B cell (primary cell): ENCODE measurements at regions not wholly inside any gene's neighbourhood (a gene's known extent, or its start where the extent isn't known, plus 50 kb on each side); places are given as distances from the start of the nearest gene placed in this dataset.

Experiments used
- ATAC-seq: fragments of 200-7000 bp; cut with Tn5 transposase; one replicate; pipeline ENCODE4 v1.10.0; 2021; ENCODE audit warnings: low read depth, mild to moderate bottlenecking, moderate number of reproducible peaks, moderate library complexity
- CTCF ChIA-PET: fragments of 350-600 bp; sonication (Branson Sonifier 250); formaldehyde crosslinking; loops from one replicate; lab custom pipeline; 2021; ENCODE audit warnings: antibody characterized with exemption, inconsistent platforms; lab: Charles Lee
- POLR2A ChIA-PET: fragments of 350-600 bp; sonication (Branson Sonifier 250); formaldehyde crosslinking; loops from one replicate; lab custom pipeline; 2021; ENCODE audit warnings: antibody characterized with exemption; lab: Charles Lee
- DNase-seq: peaks from one replicate; pipeline ENCODE4 v3.0.0; 2013
- H2AFZ ChIP-seq: 2 replicates; pipeline ENCODE4 v1.6.1; 2012; ENCODE audit warnings: mild to moderate bottlenecking, low read depth, low read length; ENCODE audit not compliant: insufficient read depth, poor library complexity, severe bottlenecking
- H3K27ac ChIP-seq, 2 donors: 1 replicate in 1 of 2; 2 replicates in 1 of 2; pipeline ENCODE4 v1.5.1; 2012 to 2013; ENCODE audit warnings: low read length in 2 of 2, mild to moderate bottlenecking in 2 of 2, moderate library complexity in 1 of 2
- H3K27me3 ChIP-seq, 4 experiments: fragments of 200-600 bp in 1 of 4; sonication (generic) in 1 of 4; replicated peaks in 1 of 4; 1 replicate in 2 of 4; 2 replicates in 2 of 4; pipeline versions ENCODE4 v1.6.1 to v1.7.0; 2013 to 2016; ENCODE audit warnings: low read length in 3 of 4, mild to moderate bottlenecking in 2 of 4, mixed read lengths in 1 of 4, moderate library complexity in 1 of 4; ENCODE audit not compliant: insufficient read depth in 4 of 4, control insufficient read depth in 3 of 4; ENCODE audit errors: control extremely low read depth in 1 of 4
- H3K36me3 ChIP-seq, 2 experiments: replicated peaks in 1 of 2; 1 replicate in 1 of 2; 2 replicates in 1 of 2; pipeline versions ENCODE4 v1.6.1 to v1.7.1; 2013; ENCODE audit warnings: low read length in 1 of 2; ENCODE audit not compliant: insufficient read depth in 2 of 2, control insufficient read depth in 1 of 2; ENCODE audit errors: control extremely low read depth in 1 of 2, extremely low read depth in 1 of 2
- H3K4me1 ChIP-seq, 2 donors: fragments of 200-600 bp in 1 of 2; sonication (generic) in 1 of 2; 1 replicate in 1 of 2; 2 replicates in 1 of 2; pipeline versions ENCODE4 v1.5.1 to v1.6.1; 2013 to 2017; ENCODE audit warnings: low read length in 2 of 2; ENCODE audit not compliant: control insufficient read depth in 2 of 2, insufficient read depth in 2 of 2
- H3K4me2 ChIP-seq: replicated peaks from 2 replicates; pipeline ENCODE3; 2012; ENCODE audit warnings: mild to moderate bottlenecking, low read depth, low read length; ENCODE audit not compliant: poor library complexity, severe bottlenecking
- H3K4me3 ChIP-seq, 5 experiments: fragments of 200-600 bp in 1 of 5; sonication (generic) in 1 of 5; 1 replicate in 3 of 5; 2 replicates in 2 of 5; pipeline versions ENCODE4 v1.5.1 to v1.7.0; 2011 to 2016; ENCODE audit warnings: low read length in 4 of 5, mild to moderate bottlenecking in 4 of 5, low read depth in 2 of 5, control low read depth in 1 of 5, moderate library complexity in 1 of 5; ENCODE audit not compliant: insufficient read depth in 1 of 5; ENCODE audit errors: control extremely low read depth in 1 of 5, extremely low read depth in 1 of 5
- H3K79me2 ChIP-seq: fragments of 200-600 bp; sonication (generic); one replicate; pipeline ENCODE4 v1.6.0; 2016; ENCODE audit warnings: low read length; ENCODE audit not compliant: control insufficient read depth, insufficient read depth
- H3K9ac ChIP-seq: fragments of 200-600 bp; sonication (generic); 2 replicates; pipeline ENCODE4 v1.6.1; 2017; ENCODE audit warnings: mild to moderate bottlenecking, low read length, moderate library complexity
- H3K9me3 ChIP-seq, 3 donors: one replicate each; pipeline versions ENCODE4 v1.6.1 to v1.7.1; 2013; ENCODE audit warnings: low read length in 2 of 3; ENCODE audit not compliant: control insufficient read depth in 2 of 3, insufficient read depth in 1 of 3; ENCODE audit errors: control extremely low read depth in 1 of 3
- H4K20me1 ChIP-seq: 2 replicates; pipeline ENCODE4 v1.6.0; 2012; ENCODE audit warnings: mild to moderate bottlenecking, low read length; ENCODE audit not compliant: insufficient read depth, control insufficient read depth, poor library complexity, severe bottlenecking
- H3K27ac Mint-ChIP-seq: one replicate; pipeline ENCODE4 v1.8.0; 2021; ENCODE audit warnings: mixed read lengths
- H3K27me3 Mint-ChIP-seq: one replicate; pipeline ENCODE4 v1.8.0; 2021; ENCODE audit warnings: mixed read lengths
- H3K4me1 Mint-ChIP-seq: one replicate; pipeline ENCODE4 v1.8.0; 2021; ENCODE audit warnings: mixed read lengths
- H3K4me3 Mint-ChIP-seq: one replicate; pipeline ENCODE4 v1.8.0; 2021; ENCODE audit warnings: mixed read lengths
- H3K9me3 Mint-ChIP-seq: one replicate; pipeline ENCODE4 v1.8.0; 2022; ENCODE audit warnings: mixed read lengths; ENCODE audit not compliant: insufficient read depth
- EZH2 ChIP-seq: IDR thresholded peaks from 2 replicates; pipeline ENCODE4 v1.6.1; 2012; ENCODE audit warnings: borderline replicate concordance, low read depth, mild to moderate bottlenecking, moderate library complexity, low read length; ENCODE audit not compliant: insufficient read depth, poor library complexity, severe bottlenecking
- WGBS: methylation state at CpG from one replicate; pipeline ENCODE4 v1.1.5; 2013; ENCODE audit warnings: missing lambda C conversion rate; ENCODE audit not compliant: insufficient coverage; 5-methylcytosine and 5-hydroxymethylcytosine counted together
- intact Hi-C: fragments of 100-400 bp; cut with micrococcal nuclease; formaldehyde crosslinking; loops from one replicate; pipeline ENCODE4 v1.10.0; 2022
- TF ChIP-seq, protein P1 (sequence below): fragments of 200-600 bp; IDR thresholded peaks from one replicate; pipeline ENCODE4 v1.8.0; 2022; ENCODE audit warnings: antibody characterized with exemption, mild to moderate bottlenecking

- peaks cover 0 to 1% (median 0%) of the 10 kb centered on the region in 3 donors for H3K9me3 ChIP-seq
- POLR2A ChIA-PET, result no interaction called here
- no peak overlapping the region for H2AFZ ChIP-seq
- intact Hi-C loops, result no loop called here
- no peak for ATAC-seq
- no peaks in the 10 kb centered on the region for H3K36me3 ChIP-seq
- CTCF ChIA-PET, result no interaction called here
- Mint-ChIP-seq H3K9me3 (peaks cover 8% of the 10 kb centered on the region), H3K27ac (no peak overlapping the region), H3K4me1 (no peaks in the 10 kb centered on the region), H3K27me3 (no peaks in the 10 kb centered on the region), H3K4me3 (no peak overlapping the region)
- no peak overlapping the region for H3K4me2 ChIP-seq
- no peak overlapping the region for H3K27ac ChIP-seq
- no peaks in the 10 kb centered on the region for H3K4me1 ChIP-seq
- no peaks in the 10 kb centered on the region for H3K79me2 ChIP-seq
- H4K20me1 ChIP-seq, result no peaks in the 10 kb centered on the region
- no peak for TF ChIP-seq EZH2
- TF ChIP-seq, protein P1, sequence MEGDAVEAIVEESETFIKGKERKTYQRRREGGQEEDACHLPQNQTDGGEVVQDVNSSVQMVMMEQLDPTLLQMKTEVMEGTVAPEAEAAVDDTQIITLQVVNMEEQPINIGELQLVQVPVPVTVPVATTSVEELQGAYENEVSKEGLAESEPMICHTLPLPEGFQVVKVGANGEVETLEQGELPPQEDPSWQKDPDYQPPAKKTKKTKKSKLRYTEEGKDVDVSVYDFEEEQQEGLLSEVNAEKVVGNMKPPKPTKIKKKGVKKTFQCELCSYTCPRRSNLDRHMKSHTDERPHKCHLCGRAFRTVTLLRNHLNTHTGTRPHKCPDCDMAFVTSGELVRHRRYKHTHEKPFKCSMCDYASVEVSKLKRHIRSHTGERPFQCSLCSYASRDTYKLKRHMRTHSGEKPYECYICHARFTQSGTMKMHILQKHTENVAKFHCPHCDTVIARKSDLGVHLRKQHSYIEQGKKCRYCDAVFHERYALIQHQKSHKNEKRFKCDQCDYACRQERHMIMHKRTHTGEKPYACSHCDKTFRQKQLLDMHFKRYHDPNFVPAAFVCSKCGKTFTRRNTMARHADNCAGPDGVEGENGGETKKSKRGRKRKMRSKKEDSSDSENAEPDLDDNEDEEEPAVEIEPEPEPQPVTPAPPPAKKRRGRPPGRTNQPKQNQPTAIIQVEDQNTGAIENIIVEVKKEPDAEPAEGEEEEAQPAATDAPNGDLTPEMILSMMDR, result no peak
- H3K4me3 ChIP-seq, result no peak overlapping the region
- no peaks in the 10 kb centered on the region for H3K27me3 ChIP-seq
- DNase-seq, result no peak
- WGBS, result 67% methylated on average over 1 of the region's 3 CpGs
- H3K9ac ChIP-seq, result no peak overlapping the region
Observed at GRCh38 chr4:32206756-32207155, 1486.6 kb downstream of the PCDH7 start.

- Histone ChIP-seq H3K36me3 (no peaks in the 10 kb centered on the region), H2AFZ (no peak overlapping the region), H4K20me1 (no peaks in the 10 kb centered on the region), H3K9me3 (peaks cover 0 to 1% (median 0%) of the 10 kb centered on the region in 3 donors), H3K9ac (no peak overlapping the region), H3K27me3 (no peaks in the 10 kb centered on the region), H3K27ac (no peak overlapping the region), H3K4me2 (no peak overlapping the region), H3K79me2 (no peaks in the 10 kb centered on the region), H3K4me3 (no peak overlapping the region), H3K4me1 (no peaks in the 10 kb centered on the region)
- POLR2A ChIA-PET, result no interaction called here
- TF ChIP-seq, protein P1, result no peak
- no peak for TF ChIP-seq EZH2
- Mint-ChIP-seq H3K27ac (no peak overlapping the region), H3K27me3 (no peaks in the 10 kb centered on the region), H3K9me3 (peaks cover 8% of the 10 kb centered on the region), H3K4me1 (no peaks in the 10 kb centered on the region), H3K4me3 (no peak overlapping the region)
- intact Hi-C loops, result no loop called here
- CTCF ChIA-PET, result no interaction called here
- DNase-seq, result no peak
- ATAC-seq, result no peak
Observed at GRCh38 chr4:32207456-32207855, 1487.3 kb downstream of the PCDH7 start.
